Endothelial cell (in vitro differentiated cells): ENCODE measurements at regions not wholly inside any gene's neighbourhood (a gene's known extent, or its start where the extent isn't known, plus 50 kb on each side); places are given as distances from the start of the nearest gene placed in this dataset.

Experiments
- DNase-seq: peaks from one replicate; pipeline ENCODE4 v3.0.0; 2021; ENCODE audit warnings: low spot score
- H3K27ac Mint-ChIP-seq: one replicate; pipeline ENCODE4 v1.8.0; 2021; ENCODE audit warnings: mixed read lengths, inconsistent platforms; ENCODE audit not compliant: unreplicated experiment
- H3K27me3 Mint-ChIP-seq: one replicate; pipeline ENCODE4 v1.8.0; 2021; ENCODE audit warnings: mild to moderate bottlenecking, moderate library complexity, mixed read lengths, inconsistent platforms; ENCODE audit not compliant: unreplicated experiment
- H3K36me3 Mint-ChIP-seq: one replicate; pipeline ENCODE4 v1.8.0; 2021; ENCODE audit warnings: mild to moderate bottlenecking, low read depth, mixed read lengths, inconsistent platforms; ENCODE audit not compliant: unreplicated experiment
- H3K4me1 Mint-ChIP-seq: one replicate; pipeline ENCODE4 v1.8.0; 2021; ENCODE audit warnings: mild to moderate bottlenecking, mixed read lengths, inconsistent platforms; ENCODE audit not compliant: unreplicated experiment
- H3K4me3 Mint-ChIP-seq: one replicate; pipeline ENCODE4 v1.8.0; 2021; ENCODE audit warnings: mild to moderate bottlenecking, mixed read lengths, inconsistent platforms; ENCODE audit not compliant: unreplicated experiment
- H3K9me3 Mint-ChIP-seq: one replicate; pipeline ENCODE4 v1.8.0; 2021; ENCODE audit warnings: mixed read lengths, inconsistent platforms; ENCODE audit not compliant: unreplicated experiment
- TF ChIP-seq, protein P1 (sequence below): fragments of 200-600 bp; sonication (generic); IDR thresholded peaks from one replicate; pipeline ENCODE4 v1.5.0; 2021; ENCODE audit warnings: antibody characterized with exemption; ENCODE audit not compliant: unreplicated experiment

DNA sequence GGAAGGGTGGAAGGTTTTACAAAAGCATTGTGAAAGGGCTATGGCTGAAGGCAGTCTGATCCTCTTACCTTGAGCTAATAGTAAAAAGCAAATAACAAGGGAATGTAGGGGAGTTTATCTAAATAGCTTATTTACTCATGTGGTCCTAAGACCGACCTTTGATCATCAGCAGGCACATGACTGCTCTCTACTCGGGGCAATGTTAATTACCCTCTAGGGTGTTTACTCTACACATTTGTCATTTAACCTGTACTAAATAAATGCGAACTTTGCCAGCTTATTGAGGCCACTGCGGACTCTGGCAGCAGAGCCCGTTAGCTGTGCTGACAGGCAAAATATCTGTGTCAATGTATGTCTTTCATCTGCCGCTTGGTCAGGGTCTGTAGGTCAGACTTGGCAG is 768.3 kb upstream of the ATXN7L3B start:
- H3K27ac Mint-ChIP-seq = no peak overlapping the region

DNA sequence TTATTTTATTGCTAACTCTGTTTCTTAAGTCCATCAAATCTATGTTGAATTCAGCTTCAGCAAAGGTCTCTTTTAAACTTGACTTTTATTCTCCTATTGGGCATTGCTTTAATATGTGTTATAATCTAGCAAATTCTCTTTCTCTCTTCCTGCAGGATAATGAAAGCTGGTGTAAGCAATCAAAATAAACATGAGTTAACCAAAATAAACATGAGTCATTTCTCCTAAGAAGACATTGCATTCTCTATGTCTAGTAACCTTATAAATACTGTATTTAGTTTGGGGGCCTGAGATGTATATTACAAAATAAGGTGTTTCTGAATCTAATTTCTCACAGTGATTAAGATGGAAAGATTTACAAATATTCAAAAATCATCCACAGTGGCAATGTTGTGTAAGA is 739.1 kb upstream of the ATXN7L3B start:
- TF ChIP-seq, protein P1, sequence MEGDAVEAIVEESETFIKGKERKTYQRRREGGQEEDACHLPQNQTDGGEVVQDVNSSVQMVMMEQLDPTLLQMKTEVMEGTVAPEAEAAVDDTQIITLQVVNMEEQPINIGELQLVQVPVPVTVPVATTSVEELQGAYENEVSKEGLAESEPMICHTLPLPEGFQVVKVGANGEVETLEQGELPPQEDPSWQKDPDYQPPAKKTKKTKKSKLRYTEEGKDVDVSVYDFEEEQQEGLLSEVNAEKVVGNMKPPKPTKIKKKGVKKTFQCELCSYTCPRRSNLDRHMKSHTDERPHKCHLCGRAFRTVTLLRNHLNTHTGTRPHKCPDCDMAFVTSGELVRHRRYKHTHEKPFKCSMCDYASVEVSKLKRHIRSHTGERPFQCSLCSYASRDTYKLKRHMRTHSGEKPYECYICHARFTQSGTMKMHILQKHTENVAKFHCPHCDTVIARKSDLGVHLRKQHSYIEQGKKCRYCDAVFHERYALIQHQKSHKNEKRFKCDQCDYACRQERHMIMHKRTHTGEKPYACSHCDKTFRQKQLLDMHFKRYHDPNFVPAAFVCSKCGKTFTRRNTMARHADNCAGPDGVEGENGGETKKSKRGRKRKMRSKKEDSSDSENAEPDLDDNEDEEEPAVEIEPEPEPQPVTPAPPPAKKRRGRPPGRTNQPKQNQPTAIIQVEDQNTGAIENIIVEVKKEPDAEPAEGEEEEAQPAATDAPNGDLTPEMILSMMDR = no peak
- no peak for DNase-seq
- peaks cover 3% of the 10 kb centered on the region for H3K36me3 Mint-ChIP-seq
- no peak overlapping the region for H3K4me3 Mint-ChIP-seq
- H3K9me3 Mint-ChIP-seq = peaks cover 8% of the 10 kb centered on the region
- no peaks in the 10 kb centered on the region for H3K27me3 Mint-ChIP-seq
- no peaks in the 10 kb centered on the region for H3K4me1 Mint-ChIP-seq
- no peak overlapping the region for H3K27ac Mint-ChIP-seq

More for the DNA sequence above, 768.3 kb upstream of the ATXN7L3B start:
- DNase-seq = no peak
- no peaks in the 10 kb centered on the region for H3K9me3 Mint-ChIP-seq
- no peaks in the 10 kb centered on the region for H3K36me3 Mint-ChIP-seq
- no peaks in the 10 kb centered on the region for H3K27me3 Mint-ChIP-seq
- TF ChIP-seq, protein P1 = no peak
- no peak overlapping the region for H3K4me3 Mint-ChIP-seq
- no peaks in the 10 kb centered on the region for H3K4me1 Mint-ChIP-seq

DNA sequence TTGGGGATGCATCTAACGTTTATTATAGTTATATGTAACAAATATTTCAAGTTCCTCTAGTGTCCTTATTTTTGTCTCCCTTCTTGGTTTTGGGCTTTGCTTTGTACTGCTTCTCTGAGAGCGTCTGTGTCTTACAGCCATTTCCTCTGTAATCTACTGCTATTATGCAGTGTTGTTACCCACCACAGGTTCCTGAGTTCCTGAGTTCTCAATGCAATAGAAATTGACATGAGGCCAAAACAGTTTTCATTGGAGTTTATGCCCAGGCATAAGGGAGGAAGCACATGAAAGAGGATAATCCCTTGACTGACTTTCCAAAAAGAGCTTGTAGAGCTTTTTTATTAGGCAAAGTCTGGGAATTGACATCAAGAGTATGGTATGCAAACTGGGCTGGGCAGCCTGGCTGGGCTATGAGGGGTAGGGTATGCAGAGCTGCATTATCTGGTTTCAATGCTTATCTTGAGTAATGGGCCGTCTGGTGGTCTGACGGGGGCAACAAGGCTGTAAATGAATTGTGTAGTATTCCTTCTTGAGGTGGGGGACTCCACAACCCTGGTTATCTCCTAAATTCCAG is 722.5 kb upstream of the ATXN7L3B start:
- Mint-ChIP-seq H3K4me1 (no peaks in the 10 kb centered on the region), H3K27me3 (no peaks in the 10 kb centered on the region), H3K4me3 (no peak overlapping the region), H3K27ac (no peak overlapping the region), H3K36me3 (no peaks in the 10 kb centered on the region), H3K9me3 (no peaks in the 10 kb centered on the region)
- TF ChIP-seq, protein P1 = no peak
- no peak for DNase-seq

DNA sequence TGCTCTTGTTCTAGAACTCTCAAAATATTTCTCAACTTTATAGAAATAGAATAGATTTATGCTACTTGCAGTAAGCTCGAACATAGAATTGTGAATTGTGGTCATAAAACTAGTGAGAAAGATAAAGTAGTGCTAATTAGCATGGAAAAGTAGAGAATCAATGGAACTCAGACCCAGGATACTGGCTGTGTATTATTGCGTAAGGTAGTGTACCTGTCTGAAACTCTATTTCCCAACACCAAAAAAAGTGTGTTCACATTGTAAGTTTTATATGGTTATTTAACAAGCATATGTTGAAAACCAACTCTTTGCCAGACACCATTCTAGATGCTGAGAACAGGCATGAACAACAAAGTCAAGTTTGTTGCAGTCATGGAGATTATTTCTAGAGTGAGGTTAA is 720.5 kb upstream of the ATXN7L3B start:
- no peaks in the 10 kb centered on the region for H3K36me3 Mint-ChIP-seq
- H3K4me3 Mint-ChIP-seq = no peak overlapping the region
- no peak for DNase-seq
- no peaks in the 10 kb centered on the region for H3K4me1 Mint-ChIP-seq
- H3K27me3 Mint-ChIP-seq = peaks cover 1% of the 10 kb centered on the region
- H3K27ac Mint-ChIP-seq = no peak overlapping the region
- TF ChIP-seq, protein P1 = no peak
- H3K9me3 Mint-ChIP-seq = peaks cover 3% of the 10 kb centered on the region

DNA sequence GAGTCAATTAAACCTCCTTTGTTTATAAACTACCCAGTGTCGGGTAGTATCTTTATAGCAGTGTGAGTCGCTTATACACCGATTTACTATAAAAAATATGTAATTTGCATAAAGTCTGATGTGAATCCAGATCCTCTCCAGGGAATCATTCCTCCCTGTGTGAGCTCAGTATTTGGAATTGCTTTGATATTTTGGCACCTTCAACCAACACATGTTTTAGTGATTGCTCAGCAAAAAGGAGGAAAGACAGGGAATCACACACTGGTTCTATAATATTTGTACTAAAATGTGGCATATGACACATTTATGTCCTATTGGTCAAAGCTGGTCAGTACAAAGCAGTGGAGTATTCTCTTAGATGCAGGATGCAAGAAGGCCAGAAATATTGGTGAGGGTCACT is 703.9 kb upstream of the ATXN7L3B start:
- H3K9me3 Mint-ChIP-seq = no peaks in the 10 kb centered on the region
- no peaks in the 10 kb centered on the region for H3K4me1 Mint-ChIP-seq
- H3K36me3 Mint-ChIP-seq = no peaks in the 10 kb centered on the region
- TF ChIP-seq, protein P1 = no peak
- peaks cover 2% of the 10 kb centered on the region for H3K27me3 Mint-ChIP-seq
- no peak for DNase-seq
- H3K27ac Mint-ChIP-seq = no peak overlapping the region
- no peak overlapping the region for H3K4me3 Mint-ChIP-seq
